ENCODE measurements at regions not wholly inside any gene's neighbourhood (a gene's known extent, or its start where the extent isn't known, plus 50 kb on each side); places are given as distances from the start of the nearest gene placed in this dataset.
"Not testable (repeated sequence)": the region's sequence is repeated elsewhere in the genome, so short reads cannot be mapped to it uniquely, and the experiment has no call there.

GRCh38 chrX:47776292-47777006, 60.3 kb upstream of the ZNF81 start:
- DNase-seq (ENCODE audit: low read depth in 3 of 3): no peak

GRCh38 chrX:47772764-47773163, 63.9 kb upstream of the ZNF81 start:
- DNase-seq (ENCODE audit: low read depth in 3 of 3): no peak

- DNase-seq (ENCODE audit: low read depth in 3 of 3): no peak
Observed at GRCh38 chrX:47771473-47771872, 65.2 kb upstream of the ZNF81 start.

DNA sequence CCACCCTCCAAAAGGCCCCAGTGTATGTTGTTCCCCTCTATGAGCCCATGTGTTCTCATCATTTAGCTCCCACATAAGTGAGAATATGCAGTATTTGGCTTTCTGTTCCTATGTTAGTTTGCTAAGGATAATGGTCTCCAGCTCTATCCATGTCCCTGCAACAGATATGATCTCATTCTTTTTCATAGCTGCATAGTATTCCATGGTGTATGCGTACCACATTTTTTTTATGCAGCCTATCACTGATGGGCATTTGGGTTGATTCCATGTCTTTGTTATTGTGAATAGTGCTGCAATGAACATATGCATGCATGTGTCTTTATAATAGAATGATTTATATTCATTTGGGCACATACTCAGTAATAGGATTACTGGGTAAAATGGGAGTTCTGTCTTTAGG, 73.9 kb upstream of the ZNF81 start:
- not testable (repeated sequence) for DNase-seq (ENCODE audit: low read depth in 3 of 3)

GRCh38 chrX:47752685-47753084, 84.0 kb upstream of the ZNF81 start:
- no peak for DNase-seq (ENCODE audit: low read depth in 3 of 3)

DNA sequence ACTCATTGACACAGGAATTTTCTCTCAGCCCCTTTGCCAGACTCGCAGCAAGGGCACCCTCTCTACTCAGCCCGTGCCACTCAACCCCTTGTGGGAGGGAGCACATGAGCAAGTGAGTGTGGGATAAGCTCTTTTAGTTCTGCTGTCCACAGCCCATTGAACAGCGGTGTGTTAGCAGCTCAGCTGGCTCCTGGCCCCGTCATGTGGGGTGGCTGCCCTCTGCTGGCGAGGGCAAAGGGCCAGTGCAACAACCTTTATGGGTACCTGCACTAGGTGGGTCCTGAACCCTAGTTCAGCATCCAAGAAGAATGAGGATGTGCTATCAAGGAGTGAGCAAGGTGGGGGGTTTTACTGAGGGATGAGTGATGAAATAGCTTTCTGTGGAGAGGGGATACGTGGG, 85.0 kb upstream of the ZNF81 start:
- peak in 1 of 3 experiments; percentile 1 for DNase-seq (ENCODE audit: low read depth in 3 of 3)

- DNase-seq (ENCODE audit: low read depth in 3 of 3): no peak
Observed at GRCh38 chrX:47749185-47749967, 87.3 kb upstream of the ZNF81 start.

- DNase-seq (ENCODE audit: low read depth in 3 of 3): no peak
Observed at GRCh38 chrX:47748576-47748975, 88.1 kb upstream of the ZNF81 start.

DNA sequence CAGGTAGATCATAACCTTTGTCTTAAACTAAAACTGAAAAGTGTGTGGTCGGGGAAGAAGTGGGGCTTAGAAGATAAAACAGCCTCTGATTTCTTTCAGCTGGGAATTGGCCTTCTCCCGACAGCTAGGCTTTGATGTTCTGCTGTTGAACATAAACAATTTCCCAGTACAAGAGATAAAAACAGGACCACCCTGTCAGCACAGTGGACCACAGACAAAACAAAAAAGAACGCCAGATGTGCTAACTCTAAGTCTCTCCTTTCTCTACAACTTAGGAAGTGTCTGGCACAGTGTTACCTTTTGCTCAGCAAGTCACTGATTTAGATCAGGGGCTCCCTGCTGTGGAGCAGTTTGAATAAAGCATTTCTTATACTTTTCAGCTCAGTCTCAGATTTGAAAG, 87.5 kb upstream of the UXT start:
- DNase-seq (ENCODE audit: low read depth in 3 of 3): no peak

DNA sequence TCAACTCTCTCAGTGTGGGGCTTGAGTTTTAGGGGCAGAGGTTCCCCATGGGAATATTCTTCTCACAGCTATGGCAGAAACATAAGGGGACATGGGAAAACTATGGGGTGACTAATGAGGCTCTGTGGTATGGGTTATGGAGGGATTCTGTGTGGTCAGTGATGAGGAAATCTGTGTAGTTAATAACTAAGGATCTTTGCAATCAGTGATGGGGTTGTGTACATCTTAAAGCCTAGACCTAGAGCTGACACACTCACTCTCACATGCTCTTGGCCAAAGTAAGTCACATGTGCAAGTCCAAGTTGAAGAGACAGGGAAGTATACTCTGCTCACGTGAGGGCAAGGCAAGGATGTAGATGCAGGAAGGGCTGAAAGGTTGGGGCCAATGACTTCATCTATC, 86.4 kb upstream of the UXT start:
- no peak for DNase-seq (ENCODE audit: low read depth in 3 of 3)

DNA sequence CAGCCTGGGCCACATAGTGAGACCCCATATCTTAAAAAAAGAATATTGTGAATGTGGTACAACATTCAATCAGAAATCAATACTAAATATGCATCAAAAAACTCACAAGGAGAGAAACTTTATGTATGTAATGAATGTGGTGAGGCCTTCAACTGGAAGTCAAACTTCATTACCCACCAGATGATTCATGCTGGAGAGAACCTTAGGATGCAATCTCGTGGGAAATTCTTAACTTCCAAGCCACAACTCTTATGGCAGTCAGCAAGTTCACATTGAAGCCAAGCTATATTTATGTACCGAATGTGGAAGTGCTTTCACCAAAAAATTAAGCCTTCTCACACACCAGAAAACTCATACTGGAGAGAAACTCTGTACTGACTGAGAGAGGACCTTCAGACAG, 84.5 kb upstream of the UXT start:
- DNase-seq (ENCODE audit: low read depth in 3 of 3): no peak

DNA sequence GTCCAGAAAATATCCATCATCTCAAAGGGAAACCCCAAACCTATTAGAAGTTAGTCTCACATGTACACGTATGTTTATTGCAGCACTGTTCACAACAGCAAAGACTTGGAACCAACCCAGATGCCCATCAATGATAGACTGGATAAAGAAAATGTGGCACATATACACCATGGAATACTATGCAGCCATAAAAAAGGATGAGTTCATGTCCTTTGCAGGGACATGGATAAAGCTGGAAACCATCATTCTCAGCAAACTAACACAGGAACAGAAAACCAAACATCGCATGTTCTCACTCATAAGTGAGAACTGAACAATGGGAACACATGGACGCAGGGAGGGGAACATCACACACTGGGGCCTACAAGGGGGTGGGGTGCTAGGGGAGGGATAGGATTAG, 79.9 kb upstream of the UXT start:
- not testable (repeated sequence) for DNase-seq (ENCODE audit: low read depth in 3 of 3)

DNA sequence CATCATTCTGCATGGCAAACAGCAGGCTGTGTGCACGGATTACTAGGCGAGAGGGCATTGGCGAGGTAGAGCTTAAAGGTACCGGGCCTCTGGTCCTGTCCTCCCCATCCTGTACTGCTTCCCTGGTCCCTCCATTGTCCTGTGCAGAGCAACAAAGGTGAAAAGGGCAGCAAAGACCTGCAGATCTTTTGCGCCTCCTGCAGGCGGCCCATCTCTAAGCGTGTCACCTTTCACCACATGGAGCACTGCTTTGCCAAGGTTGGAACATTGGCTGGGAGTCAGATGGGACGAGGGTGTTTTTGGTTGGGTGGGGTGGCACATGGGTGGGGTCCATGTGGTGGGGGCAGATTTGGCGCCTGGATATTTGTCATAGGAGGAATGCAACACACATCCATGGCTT, 64.7 kb upstream of the UXT start:
- no peak for DNase-seq (ENCODE audit: low read depth in 3 of 3)

- no peak for DNase-seq (ENCODE audit: low read depth in 3 of 3)
Observed at GRCh38 chrX:47723083-47723482, 64.1 kb upstream of the UXT start.

GRCh38 chrX:47722260-47722659, 63.3 kb upstream of the UXT start:
- no peak for DNase-seq (ENCODE audit: low read depth in 3 of 3)

- DNase-seq (ENCODE audit: low read depth in 3 of 3): not testable (repeated sequence)
Observed at GRCh38 chrX:47715078-47715477, 56.1 kb upstream of the UXT start.

DNA sequence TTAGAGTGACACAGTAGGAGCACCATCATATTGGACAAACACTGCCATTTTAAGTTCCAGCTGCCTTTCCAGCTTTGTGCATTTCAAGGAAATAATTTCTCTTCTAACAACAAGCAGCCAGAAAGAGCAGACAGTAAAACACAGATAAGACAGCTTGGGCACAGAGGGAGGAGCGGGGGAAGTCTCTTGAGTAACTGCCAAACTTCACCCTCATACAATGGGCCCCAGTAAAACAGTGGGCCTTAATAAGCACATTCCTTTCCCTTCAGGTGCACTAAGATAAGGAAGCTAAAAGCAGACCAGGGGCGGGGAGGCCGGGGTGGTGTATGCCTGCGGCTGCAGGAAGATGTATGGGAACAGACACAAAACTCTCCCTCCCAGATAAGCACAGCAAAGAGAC, 53.7 kb upstream of the UXT start:
- not testable (repeated sequence) for DNase-seq (ENCODE audit: low read depth in 3 of 3)

DNA sequence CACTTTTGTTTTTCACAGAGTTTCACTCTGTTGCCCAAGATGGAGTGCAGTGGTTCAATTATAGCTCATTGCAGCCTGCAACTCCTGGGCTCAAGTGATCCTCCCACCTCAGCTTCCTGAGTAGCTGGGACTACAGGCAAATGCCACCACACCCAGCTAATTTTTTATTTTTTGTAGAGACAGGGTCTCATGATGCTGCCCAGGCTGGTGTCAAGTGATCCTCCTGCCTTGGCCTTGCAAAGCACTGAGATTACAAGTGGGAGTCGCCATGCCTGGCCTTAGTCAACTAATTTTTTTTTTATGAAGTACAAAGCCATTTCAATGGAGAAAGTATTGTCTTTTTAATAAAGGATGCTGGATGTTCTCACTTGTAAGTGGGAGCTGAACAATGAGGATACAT, 51.3 kb upstream of the UXT start:
- DNase-seq (ENCODE audit: low read depth in 3 of 3): no peak

Data from stimulated activated CD4-positive, alpha-beta T cell treated with anti-CD3 and anti-CD28 coated beads, TNF-alpha, amount 100 ng/mL, for 4 hours (primary cell).